ENCODE measurements at regions not wholly inside any gene's neighbourhood (a gene's known extent, or its start where the extent isn't known, plus 50 kb on each side); places are given as distances from the start of the nearest gene placed in this dataset.

GRCh38 chr12:3367750-3368444 is 123.1 kb upstream of the PRMT8 start:
- TF ChIP-seq POLR2A (IDR thresholded peaks at IDR 0.05; ENCODE audit: low read depth) = no peak
- TF ChIP-seq, protein P1, sequence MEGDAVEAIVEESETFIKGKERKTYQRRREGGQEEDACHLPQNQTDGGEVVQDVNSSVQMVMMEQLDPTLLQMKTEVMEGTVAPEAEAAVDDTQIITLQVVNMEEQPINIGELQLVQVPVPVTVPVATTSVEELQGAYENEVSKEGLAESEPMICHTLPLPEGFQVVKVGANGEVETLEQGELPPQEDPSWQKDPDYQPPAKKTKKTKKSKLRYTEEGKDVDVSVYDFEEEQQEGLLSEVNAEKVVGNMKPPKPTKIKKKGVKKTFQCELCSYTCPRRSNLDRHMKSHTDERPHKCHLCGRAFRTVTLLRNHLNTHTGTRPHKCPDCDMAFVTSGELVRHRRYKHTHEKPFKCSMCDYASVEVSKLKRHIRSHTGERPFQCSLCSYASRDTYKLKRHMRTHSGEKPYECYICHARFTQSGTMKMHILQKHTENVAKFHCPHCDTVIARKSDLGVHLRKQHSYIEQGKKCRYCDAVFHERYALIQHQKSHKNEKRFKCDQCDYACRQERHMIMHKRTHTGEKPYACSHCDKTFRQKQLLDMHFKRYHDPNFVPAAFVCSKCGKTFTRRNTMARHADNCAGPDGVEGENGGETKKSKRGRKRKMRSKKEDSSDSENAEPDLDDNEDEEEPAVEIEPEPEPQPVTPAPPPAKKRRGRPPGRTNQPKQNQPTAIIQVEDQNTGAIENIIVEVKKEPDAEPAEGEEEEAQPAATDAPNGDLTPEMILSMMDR (IDR thresholded peaks at IDR 0.05) = no peak
- TF ChIP-seq EP300 (IDR thresholded peaks at IDR 0.05) = no peak

All from esophagus muscularis mucosa (tissue), 4 donors.